GM20000 (cell line): ENCODE measurements at regions not wholly inside any gene's neighbourhood (a gene's known extent, or its start where the extent isn't known, plus 50 kb on each side); places are given as distances from the start of the nearest gene placed in this dataset.

Source experiments
- DNase-seq: peaks from one replicate; pipeline ENCODE4 v3.0.0; 2012; ENCODE audit warnings: low spot score
- TF ChIP-seq, protein P1 (sequence below): IDR thresholded peaks from 2 replicates; pipeline ENCODE4 v1.5.1; 2012; ENCODE audit warnings: mild to moderate bottlenecking, control low read depth; ENCODE audit errors: extremely low read depth, missing control alignments

DNA sequence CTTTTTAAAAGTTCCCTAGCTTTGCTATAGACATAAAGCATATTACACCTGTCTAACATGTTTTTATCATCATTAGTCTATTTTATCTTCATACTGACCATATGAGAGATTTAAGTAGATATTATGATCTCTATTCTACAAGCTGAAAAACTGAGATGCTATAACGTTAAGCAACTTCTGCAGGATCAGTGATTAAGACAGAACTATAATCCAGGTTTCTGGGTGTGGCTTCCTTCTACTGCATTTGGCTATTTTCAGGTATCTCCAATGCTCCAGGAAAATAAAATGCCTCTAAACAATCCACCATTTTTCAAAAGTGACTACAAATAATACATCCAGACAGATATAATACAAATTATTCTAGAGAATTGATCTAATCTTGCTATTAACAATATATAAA is 53.4 kb downstream of the RGS2 start:
- TF ChIP-seq, protein P1, sequence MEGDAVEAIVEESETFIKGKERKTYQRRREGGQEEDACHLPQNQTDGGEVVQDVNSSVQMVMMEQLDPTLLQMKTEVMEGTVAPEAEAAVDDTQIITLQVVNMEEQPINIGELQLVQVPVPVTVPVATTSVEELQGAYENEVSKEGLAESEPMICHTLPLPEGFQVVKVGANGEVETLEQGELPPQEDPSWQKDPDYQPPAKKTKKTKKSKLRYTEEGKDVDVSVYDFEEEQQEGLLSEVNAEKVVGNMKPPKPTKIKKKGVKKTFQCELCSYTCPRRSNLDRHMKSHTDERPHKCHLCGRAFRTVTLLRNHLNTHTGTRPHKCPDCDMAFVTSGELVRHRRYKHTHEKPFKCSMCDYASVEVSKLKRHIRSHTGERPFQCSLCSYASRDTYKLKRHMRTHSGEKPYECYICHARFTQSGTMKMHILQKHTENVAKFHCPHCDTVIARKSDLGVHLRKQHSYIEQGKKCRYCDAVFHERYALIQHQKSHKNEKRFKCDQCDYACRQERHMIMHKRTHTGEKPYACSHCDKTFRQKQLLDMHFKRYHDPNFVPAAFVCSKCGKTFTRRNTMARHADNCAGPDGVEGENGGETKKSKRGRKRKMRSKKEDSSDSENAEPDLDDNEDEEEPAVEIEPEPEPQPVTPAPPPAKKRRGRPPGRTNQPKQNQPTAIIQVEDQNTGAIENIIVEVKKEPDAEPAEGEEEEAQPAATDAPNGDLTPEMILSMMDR, result no peak

DNA sequence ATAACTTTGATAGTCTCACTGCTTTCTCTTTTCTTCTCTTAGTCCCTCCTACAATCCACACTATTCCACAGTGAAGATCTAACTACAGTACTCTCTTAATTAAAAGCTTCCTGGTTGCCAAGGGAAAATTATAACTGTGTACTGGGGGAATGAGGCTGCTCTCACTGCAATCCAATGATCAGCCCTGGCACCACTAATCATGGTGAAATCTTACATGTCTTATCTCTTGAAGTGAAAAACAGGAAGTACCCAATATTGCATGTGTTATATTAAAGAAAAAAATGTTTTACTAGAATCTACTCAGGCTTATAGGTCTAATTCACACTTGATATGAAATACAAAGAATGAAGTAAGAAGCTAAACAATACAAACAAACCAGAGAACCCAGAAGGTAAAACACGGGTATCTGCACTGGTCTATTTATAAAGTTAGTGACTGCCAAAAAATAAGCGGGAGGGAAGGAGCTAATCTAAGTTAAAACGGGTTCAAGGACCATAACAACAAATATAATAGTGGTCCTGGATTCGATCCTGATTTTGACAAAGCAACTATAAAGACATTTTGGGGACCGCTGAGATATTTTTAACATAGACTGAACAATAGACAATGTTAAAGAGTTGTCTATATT is 57.5 kb downstream of the RGS2 start:
- DNase-seq, result no peak
- TF ChIP-seq, protein P1, result no peak

More for the DNA sequence above, 53.4 kb downstream of the RGS2 start:
- no peak for DNase-seq

DNA sequence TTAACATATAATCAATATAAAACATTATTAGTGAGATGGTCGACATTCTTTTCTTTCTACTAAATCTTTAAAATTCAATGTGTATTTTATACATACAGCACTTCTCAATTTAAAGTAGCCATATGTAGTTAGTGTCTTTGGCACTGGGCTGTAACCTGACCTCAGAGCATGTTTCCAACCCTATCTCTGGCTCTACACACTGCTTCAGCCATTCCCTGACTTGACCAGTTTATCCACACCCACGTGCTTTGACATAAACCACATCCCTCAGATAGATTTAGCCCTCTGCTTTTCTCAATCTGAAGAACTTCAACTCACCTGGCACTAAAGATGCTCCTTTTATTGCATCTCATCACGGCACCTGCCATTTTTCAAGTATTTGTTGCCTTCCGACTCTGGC is 58.3 kb downstream of the RGS2 start:
- TF ChIP-seq, protein P1, result no peak
- DNase-seq, result no peak

DNA sequence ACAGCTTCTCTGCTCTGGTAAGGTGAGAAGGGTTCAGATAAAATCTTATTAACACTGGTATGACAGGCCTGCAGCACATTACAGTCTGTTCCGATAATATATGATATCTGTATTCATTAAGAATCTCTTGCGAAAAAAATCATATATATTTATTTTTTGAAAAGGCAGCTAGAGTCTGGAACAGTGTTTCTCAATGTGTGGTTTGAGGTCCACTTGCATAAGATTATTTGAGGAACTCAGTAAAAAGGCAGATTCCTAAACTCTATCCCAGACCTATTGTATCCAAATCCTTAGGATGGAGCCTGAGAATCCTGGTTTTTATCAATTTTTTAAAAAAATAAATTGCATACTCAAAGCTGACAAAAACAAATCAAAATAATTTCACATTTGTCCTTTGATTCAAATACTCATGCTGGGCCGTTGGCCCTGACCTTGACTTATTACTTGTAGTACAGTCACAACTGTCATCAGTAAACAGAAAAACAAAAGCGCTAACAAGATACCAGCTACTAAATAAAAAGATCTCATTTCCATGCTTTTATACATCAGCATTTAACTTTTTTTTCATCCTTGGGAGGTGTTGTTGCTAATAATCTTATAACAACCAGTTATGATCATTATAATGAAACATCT is 60.6 kb downstream of the RGS2 start:
- DNase-seq, result no peak
- TF ChIP-seq, protein P1, result no peak

DNA sequence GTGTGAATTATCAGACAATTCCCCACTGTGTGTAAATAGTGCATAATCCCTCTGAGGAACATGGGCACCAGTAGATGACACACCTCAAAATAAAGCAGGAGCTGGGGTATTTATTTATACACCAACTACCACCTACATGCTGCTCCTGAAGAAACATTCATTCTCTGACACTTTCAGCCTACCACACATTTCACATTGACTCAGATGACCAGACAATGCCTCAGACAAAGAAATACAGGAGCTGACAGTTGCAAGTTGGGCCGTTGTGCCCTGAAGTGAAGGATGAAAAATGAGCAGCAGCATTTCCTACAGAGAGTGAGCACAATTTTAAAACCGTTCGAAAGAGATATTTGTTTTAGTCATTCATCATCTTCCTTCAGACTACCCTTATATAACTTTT is 63.2 kb downstream of the RGS2 start:
- TF ChIP-seq, protein P1, result no peak

DNA sequence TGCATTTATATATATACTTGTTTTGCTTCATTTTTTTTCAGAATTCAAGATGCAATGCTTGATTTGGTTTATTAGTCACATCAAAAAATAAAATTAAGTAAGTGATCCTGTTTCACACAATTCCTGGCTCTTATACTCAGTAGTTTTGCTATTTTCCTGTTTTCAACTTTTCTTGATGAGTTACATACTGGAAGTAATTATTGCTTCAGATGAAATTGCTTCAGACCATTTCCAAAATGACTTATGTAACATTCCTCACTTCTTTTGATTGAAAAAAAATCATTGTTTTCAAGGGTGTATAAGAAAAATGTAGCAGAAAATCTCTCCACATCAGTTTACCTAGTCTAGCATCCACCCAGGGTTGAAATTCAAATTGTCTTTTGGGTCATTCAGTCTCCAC is 65.0 kb downstream of the RGS2 start:
- DNase-seq, result no peak
- TF ChIP-seq, protein P1, result no peak

More for the DNA sequence above, 63.2 kb downstream of the RGS2 start:
- no peak for DNase-seq

DNA sequence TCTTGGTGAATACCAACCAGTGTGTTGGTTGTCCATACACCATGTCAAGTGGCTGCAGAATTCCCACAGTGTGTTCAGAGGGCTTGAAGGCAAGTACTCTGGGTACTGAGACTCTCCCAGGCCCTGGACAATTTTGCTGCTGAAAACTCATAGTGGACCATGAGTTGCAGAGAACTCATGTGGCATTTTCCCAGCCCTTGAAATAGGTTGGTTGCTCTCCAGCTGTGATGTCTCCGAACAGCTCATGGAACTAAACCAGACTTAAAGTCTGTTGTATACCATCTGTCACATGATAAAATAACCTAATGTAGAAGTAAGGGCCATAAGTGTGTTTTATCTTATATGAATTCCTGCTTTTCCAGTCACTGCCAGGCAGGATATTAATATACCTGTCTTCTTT is 67.8 kb downstream of the RGS2 start:
- TF ChIP-seq, protein P1, result no peak

More for the DNA sequence above, 67.8 kb downstream of the RGS2 start:
- no peak for DNase-seq
